Spinal cord (tissue), 9 donors: ENCODE measurements at regions not wholly inside any gene's neighbourhood (a gene's known extent, or its start where the extent isn't known, plus 50 kb on each side); places are given as distances from the start of the nearest gene placed in this dataset.
"Not testable (repeated sequence)": the region's sequence is repeated elsewhere in the genome, so short reads cannot be mapped to it uniquely, and the experiment has no call there.

Source experiments
- DNase-seq, 6 donors: peaks; one replicate each; pipeline versions ENCODE4 v3.0.0 to v3.0.0-alpha.2; 2013 to 2015; ENCODE audit warnings: low spot score in 6 of 6, low read depth in 4 of 6
- H3K27ac ChIP-seq: one replicate; pipeline ENCODE4 v1.5.1; 2013; ENCODE audit warnings: low read depth, low read length, control low read depth
- H3K27me3 ChIP-seq: one replicate; pipeline ENCODE4 v1.6.1; 2013; ENCODE audit warnings: low read length; ENCODE audit not compliant: control insufficient read depth, insufficient read depth
- H3K36me3 ChIP-seq: one replicate; pipeline ENCODE4 v1.6.1; 2013; ENCODE audit warnings: low read length; ENCODE audit not compliant: control insufficient read depth, insufficient read depth
- H3K4me1 ChIP-seq: one replicate; pipeline ENCODE4 v1.6.1; 2013; ENCODE audit warnings: low read length; ENCODE audit not compliant: control insufficient read depth, insufficient read depth
- H3K4me3 ChIP-seq: one replicate; pipeline ENCODE4 v1.5.1; 2013; ENCODE audit warnings: low read depth, low read length, control low read depth
- H3K9me3 ChIP-seq: one replicate; pipeline ENCODE4 v1.6.1; 2013; ENCODE audit warnings: low read length; ENCODE audit not compliant: control insufficient read depth, insufficient read depth
- WGBS: methylation state at CpG from one replicate; pipeline ENCODE4 v1.1.5; 2013; ENCODE audit warnings: missing lambda C conversion rate; ENCODE audit not compliant: insufficient coverage; 5-methylcytosine and 5-hydroxymethylcytosine counted together
- donor health status: healthy.

- H3K9me3 ChIP-seq, H3K4me3 ChIP-seq, H3K27ac ChIP-seq, DNase-seq, H3K4me1 ChIP-seq, H3K36me3 ChIP-seq, H3K27me3 ChIP-seq: not testable (repeated sequence)
- 74% methylated on average over 13 of the region's 20 CpGs for WGBS
Measured at GRCh38 chr3:115317953-115318352, 170.9 kb upstream of the ZBTB20 start.

- H3K27me3 ChIP-seq, result no peaks in the 10 kb centered on the region
- H3K4me1 ChIP-seq, result no peaks in the 10 kb centered on the region
- 90% methylated on average over 2 of the region's 3 CpGs for WGBS
- no peak overlapping the region for H3K27ac ChIP-seq
- no peak overlapping the region for H3K4me3 ChIP-seq
- no peak for DNase-seq
- no peaks in the 10 kb centered on the region for H3K36me3 ChIP-seq
- H3K9me3 ChIP-seq, result no peaks in the 10 kb centered on the region
Measured at GRCh38 chr3:115321400-115321805, 174.3 kb upstream of the ZBTB20 start.

GRCh38 chr3:115322901-115323300, 175.8 kb upstream of the ZBTB20 start:
- H3K9me3 ChIP-seq, result no peaks in the 10 kb centered on the region
- H3K27me3 ChIP-seq, result no peaks in the 10 kb centered on the region
- no peak overlapping the region for H3K27ac ChIP-seq
- WGBS, result 83% methylated on average over 3 of the region's 3 CpGs
- H3K4me1 ChIP-seq, result no peaks in the 10 kb centered on the region
- no peaks in the 10 kb centered on the region for H3K36me3 ChIP-seq
- DNase-seq, result peak in 1 of 6 donors; percentile 30
- H3K4me3 ChIP-seq, result no peak overlapping the region

GRCh38 chr3:115323380-115323779, 176.3 kb upstream of the ZBTB20 start:
- Histone ChIP-seq H3K4me3 (no peak overlapping the region), H3K9me3 (no peaks in the 10 kb centered on the region), H3K27me3 (no peaks in the 10 kb centered on the region), H3K36me3 (no peaks in the 10 kb centered on the region), H3K4me1 (no peaks in the 10 kb centered on the region), H3K27ac (no peak overlapping the region)
- 57% methylated on average over 1 of the region's 2 CpGs for WGBS
- no peak for DNase-seq

GRCh38 chr3:115324056-115324455, 177.0 kb upstream of the ZBTB20 start:
- Histone ChIP-seq H3K27ac (no peak overlapping the region), H3K36me3 (no peaks in the 10 kb centered on the region), H3K9me3 (no peaks in the 10 kb centered on the region), H3K27me3 (no peaks in the 10 kb centered on the region), H3K4me3 (no peak overlapping the region), H3K4me1 (no peaks in the 10 kb centered on the region)
- WGBS, result no CpG with 5 or more reads among the region's 1 CpG
- DNase-seq, result no peak

- WGBS, result 22% methylated on average over 1 of the region's 2 CpGs
- H3K9me3 ChIP-seq, result no peaks in the 10 kb centered on the region
- DNase-seq, result peak in 2 of 6 donors; percentile 5 to 50
Measured at GRCh38 chr3:115325539-115325938, 178.5 kb upstream of the ZBTB20 start.

GRCh38 chr3:115330430-115330829, 183.3 kb upstream of the ZBTB20 start:
- DNase-seq, result peak in 1 of 6 donors; percentile 17
- Histone ChIP-seq H3K9me3 (no peaks in the 10 kb centered on the region), H3K27ac (no peak overlapping the region), H3K4me3 (no peak overlapping the region), H3K27me3 (no peaks in the 10 kb centered on the region), H3K36me3 (no peaks in the 10 kb centered on the region), H3K4me1 (no peaks in the 10 kb centered on the region)

More at GRCh38 chr3:115325539-115325938, 178.5 kb upstream of the ZBTB20 start:
- H3K27me3 ChIP-seq, result no peaks in the 10 kb centered on the region
- H3K27ac ChIP-seq, result no peak overlapping the region
- H3K36me3 ChIP-seq, result no peaks in the 10 kb centered on the region
- H3K4me3 ChIP-seq, result no peak overlapping the region
- no peaks in the 10 kb centered on the region for H3K4me1 ChIP-seq

GRCh38 chr3:115332998-115333397, 185.9 kb upstream of the ZBTB20 start:
- DNase-seq, result no peak
- H3K4me1 ChIP-seq, result no peaks in the 10 kb centered on the region
- H3K9me3 ChIP-seq, result no peaks in the 10 kb centered on the region
- no peaks in the 10 kb centered on the region for H3K27me3 ChIP-seq
- H3K4me3 ChIP-seq, result no peak overlapping the region
- H3K36me3 ChIP-seq, result no peaks in the 10 kb centered on the region
- no peak overlapping the region for H3K27ac ChIP-seq
- WGBS, result no CpG with 5 or more reads among the region's 2 CpGs

- Histone ChIP-seq H3K27ac (no peak overlapping the region), H3K27me3 (no peaks in the 10 kb centered on the region), H3K4me1 (no peaks in the 10 kb centered on the region), H3K4me3 (no peak overlapping the region), H3K9me3 (no peaks in the 10 kb centered on the region), H3K36me3 (no peaks in the 10 kb centered on the region)
- 70% methylated on average over 2 of the region's 4 CpGs for WGBS
- DNase-seq, result no peak
Measured at GRCh38 chr3:115336836-115337235, 189.7 kb upstream of the ZBTB20 start.

- no peaks in the 10 kb centered on the region for H3K27me3 ChIP-seq
- DNase-seq, result no peak
- no peak overlapping the region for H3K27ac ChIP-seq
- no peaks in the 10 kb centered on the region for H3K4me1 ChIP-seq
- H3K4me3 ChIP-seq, result no peak overlapping the region
- 71% methylated on average over 1 of the region's 4 CpGs for WGBS
- H3K36me3 ChIP-seq, result no peaks in the 10 kb centered on the region
- no peaks in the 10 kb centered on the region for H3K9me3 ChIP-seq
Measured at GRCh38 chr3:115340586-115340985, 193.5 kb upstream of the ZBTB20 start.
